ENCODE measurements at regions not wholly inside any gene's neighbourhood (a gene's known extent, or its start where the extent isn't known, plus 50 kb on each side); places are given as distances from the start of the nearest gene placed in this dataset.

DNA sequence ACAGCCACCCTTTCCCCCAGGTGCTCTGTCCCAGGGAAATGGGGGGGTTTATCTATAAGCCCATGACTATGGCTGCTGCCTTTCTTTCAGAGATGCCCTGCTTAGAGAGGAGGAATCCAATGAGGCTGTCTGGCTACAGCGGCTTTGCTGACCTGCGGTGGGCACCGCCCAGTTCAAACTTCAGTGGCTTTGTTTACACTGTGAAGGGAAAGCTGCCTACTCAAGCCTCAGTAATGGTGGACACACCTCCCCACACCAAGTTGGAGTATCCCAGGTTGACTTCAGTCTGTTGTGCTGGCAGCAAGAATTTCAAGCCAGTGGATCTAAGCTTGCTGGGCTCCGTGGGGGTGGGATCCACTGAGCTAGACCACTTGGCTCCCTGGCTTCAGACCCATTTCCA, 869.2 kb downstream of the SLC6A15 start:
- H3K9me3 ChIP-seq = no peaks in the 10 kb centered on the region
- WGBS, 2 donors = 64 to 72% methylated on average over 4 of the region's 4 CpGs
- DNase-seq (peak in 2 of 6 donors; percentile 13 to 24), ATAC-seq (no peak), FAIRE-seq (no peak)
- TF ChIP-seq, protein P1, sequence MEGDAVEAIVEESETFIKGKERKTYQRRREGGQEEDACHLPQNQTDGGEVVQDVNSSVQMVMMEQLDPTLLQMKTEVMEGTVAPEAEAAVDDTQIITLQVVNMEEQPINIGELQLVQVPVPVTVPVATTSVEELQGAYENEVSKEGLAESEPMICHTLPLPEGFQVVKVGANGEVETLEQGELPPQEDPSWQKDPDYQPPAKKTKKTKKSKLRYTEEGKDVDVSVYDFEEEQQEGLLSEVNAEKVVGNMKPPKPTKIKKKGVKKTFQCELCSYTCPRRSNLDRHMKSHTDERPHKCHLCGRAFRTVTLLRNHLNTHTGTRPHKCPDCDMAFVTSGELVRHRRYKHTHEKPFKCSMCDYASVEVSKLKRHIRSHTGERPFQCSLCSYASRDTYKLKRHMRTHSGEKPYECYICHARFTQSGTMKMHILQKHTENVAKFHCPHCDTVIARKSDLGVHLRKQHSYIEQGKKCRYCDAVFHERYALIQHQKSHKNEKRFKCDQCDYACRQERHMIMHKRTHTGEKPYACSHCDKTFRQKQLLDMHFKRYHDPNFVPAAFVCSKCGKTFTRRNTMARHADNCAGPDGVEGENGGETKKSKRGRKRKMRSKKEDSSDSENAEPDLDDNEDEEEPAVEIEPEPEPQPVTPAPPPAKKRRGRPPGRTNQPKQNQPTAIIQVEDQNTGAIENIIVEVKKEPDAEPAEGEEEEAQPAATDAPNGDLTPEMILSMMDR (IDR thresholded peaks at IDR 0.05) = no peak
- H3K4me1 ChIP-seq = no peaks in the 10 kb centered on the region
- H3K27me3 ChIP-seq = no peaks in the 10 kb centered on the region
- intact Hi-C loops (cut with DNase I) = no loop called here
- no peaks in the 10 kb centered on the region for H3K36me3 ChIP-seq
- H3K4me3 ChIP-seq = no peak overlapping the region
- H3K27ac ChIP-seq = no peak overlapping the region

GRCh38 chr12:84038242-84038641, 874.4 kb downstream of the SLC6A15 start:
- Histone ChIP-seq H3K4me1 (no peaks in the 10 kb centered on the region), H3K4me3 (no peak overlapping the region), H3K27me3 (no peaks in the 10 kb centered on the region), H3K9me3 (no peaks in the 10 kb centered on the region), H3K27ac (no peak overlapping the region), H3K36me3 (no peaks in the 10 kb centered on the region)
- FAIRE-seq (no peak), DNase-seq (no peak), ATAC-seq (no peak)
- intact Hi-C loops (cut with DNase I) = no loop called here
- 37 to 40% methylated on average over 9 of the region's 9 CpGs for WGBS, 2 donors
- TF ChIP-seq, protein P1 (IDR thresholded peaks at IDR 0.05) = no peak

DNA sequence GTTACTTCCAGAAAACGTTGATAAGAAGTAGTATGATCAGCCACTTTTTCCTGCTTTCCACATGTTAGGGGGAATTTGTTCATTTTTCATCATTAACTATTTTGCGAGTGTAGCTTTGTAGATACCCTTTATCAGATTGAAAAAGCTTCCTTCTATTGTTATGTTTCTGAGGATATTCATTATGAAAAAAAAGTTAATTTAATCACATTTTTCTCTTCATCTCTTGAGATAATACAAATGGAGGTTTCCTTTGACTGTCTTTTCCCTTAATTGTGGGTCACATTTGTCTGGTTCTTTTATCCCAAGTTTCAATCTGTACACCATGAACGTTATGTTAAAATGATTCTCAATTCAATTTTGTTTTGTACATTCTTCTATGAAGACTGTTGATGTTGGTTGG, 875.7 kb downstream of the SLC6A15 start:
- Histone ChIP-seq H3K4me1 (no peaks in the 10 kb centered on the region), H3K27me3 (no peaks in the 10 kb centered on the region), H3K27ac (no peak overlapping the region), H3K4me3 (no peak overlapping the region), H3K36me3 (no peaks in the 10 kb centered on the region), H3K9me3 (no peaks in the 10 kb centered on the region)
- no peak for DNase-seq
- no peak for FAIRE-seq
- no peak for ATAC-seq
- intact Hi-C loops (cut with DNase I) = no loop called here
- TF ChIP-seq, protein P1 (IDR thresholded peaks at IDR 0.05) = no peak
- WGBS, 2 donors = 48 to 56% methylated on average over 3 of the region's 3 CpGs

GRCh38 chr12:84035766-84036165, 876.8 kb downstream of the SLC6A15 start:
- Histone ChIP-seq H3K36me3 (no peaks in the 10 kb centered on the region), H3K27ac (no peak overlapping the region), H3K4me1 (no peaks in the 10 kb centered on the region), H3K9me3 (no peaks in the 10 kb centered on the region), H3K27me3 (no peaks in the 10 kb centered on the region), H3K4me3 (no peak overlapping the region)
- DNase-seq (no peak), ATAC-seq (no peak), FAIRE-seq (no peak)
- intact Hi-C loops (cut with DNase I) = no loop called here
- 59 to 76% methylated on average over 3 of the region's 3 CpGs for WGBS, 2 donors
- TF ChIP-seq, protein P1 (IDR thresholded peaks at IDR 0.05) = no peak

- H3K27ac ChIP-seq = no peak overlapping the region
- FAIRE-seq (no peak), ATAC-seq (no peak), DNase-seq (no peak)
- no peaks in the 10 kb centered on the region for H3K27me3 ChIP-seq
- no peaks in the 10 kb centered on the region for H3K36me3 ChIP-seq
- intact Hi-C loops (cut with DNase I) = no loop called here
- TF ChIP-seq, protein P1 (IDR thresholded peaks at IDR 0.05) = no peak
- H3K4me3 ChIP-seq = no peak overlapping the region
- 34 to 40% methylated on average over 2 of the region's 2 CpGs for WGBS, 2 donors
- H3K9me3 ChIP-seq = no peaks in the 10 kb centered on the region
- H3K4me1 ChIP-seq = no peaks in the 10 kb centered on the region
Observed at GRCh38 chr12:84034871-84035270, 877.7 kb downstream of the SLC6A15 start.

Data from pancreas (tissue), 10 donors.